ENCODE measurements at regions not wholly inside any gene's neighbourhood (a gene's known extent, or its start where the extent isn't known, plus 50 kb on each side); places are given as distances from the start of the nearest gene placed in this dataset.

DNA sequence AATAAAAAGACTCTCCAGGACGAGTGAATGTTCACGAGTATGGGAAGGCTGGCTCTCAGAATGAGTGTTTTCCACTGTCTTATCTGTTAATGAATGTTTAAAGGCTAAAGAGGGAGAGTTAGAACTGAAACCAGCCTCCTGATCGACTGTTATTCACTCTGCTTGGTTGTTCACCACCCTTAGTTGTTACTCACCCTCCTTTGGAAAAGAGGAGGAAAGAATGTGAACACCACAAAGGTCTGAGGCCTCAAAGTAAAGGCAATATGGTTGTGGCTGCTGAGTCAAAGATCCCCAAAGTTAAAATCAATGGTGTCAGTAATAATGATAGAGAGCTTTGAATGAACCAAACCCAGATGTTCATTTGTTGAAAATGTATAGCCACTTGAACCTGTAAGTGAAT is 1793.2 kb upstream of the PCDH20 start:
- TF ChIP-seq ZNF274 (IDR thresholded peaks at IDR 0.05; ENCODE audit: low read depth, low read length): no peak
- no peak overlapping the region for H3K4me3 ChIP-seq (ENCODE audit: low read length)

DNA sequence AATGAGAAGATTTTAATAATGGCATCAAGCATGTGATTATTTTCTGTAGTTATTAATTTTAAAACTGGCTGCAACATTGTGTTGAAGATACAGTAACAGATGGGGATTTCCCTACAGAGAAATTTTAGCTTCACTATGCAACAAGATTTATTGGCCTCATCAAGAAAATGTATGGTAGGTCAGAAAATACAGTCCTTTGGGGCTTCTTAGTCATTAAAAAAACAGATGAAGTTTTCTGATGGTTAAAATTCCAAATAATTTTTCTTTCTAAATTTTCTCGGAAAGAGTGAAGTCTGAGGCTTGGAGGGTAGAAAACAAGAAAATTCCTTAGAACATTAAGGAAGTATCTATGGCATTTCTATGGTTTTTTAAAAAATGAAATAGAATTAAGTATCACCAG is 1790.8 kb upstream of the PCDH20 start:
- TF ChIP-seq ZNF274 (IDR thresholded peaks at IDR 0.05; ENCODE audit: low read depth, low read length): no peak
- no peak overlapping the region for H3K4me3 ChIP-seq (ENCODE audit: low read length)

GRCh38 chr13:63201493-63201892 is 1785.8 kb upstream of the PCDH20 start:
- no peak for TF ChIP-seq ZNF274 (IDR thresholded peaks at IDR 0.05; ENCODE audit: low read depth, low read length)
- no peak overlapping the region for H3K4me3 ChIP-seq (ENCODE audit: low read length)

- no peak for TF ChIP-seq ZNF274 (IDR thresholded peaks at IDR 0.05; ENCODE audit: low read depth, low read length)
- no peak overlapping the region for H3K4me3 ChIP-seq (ENCODE audit: low read length)
Observed at GRCh38 chr13:63199508-63199907, 1783.9 kb upstream of the PCDH20 start.

DNA sequence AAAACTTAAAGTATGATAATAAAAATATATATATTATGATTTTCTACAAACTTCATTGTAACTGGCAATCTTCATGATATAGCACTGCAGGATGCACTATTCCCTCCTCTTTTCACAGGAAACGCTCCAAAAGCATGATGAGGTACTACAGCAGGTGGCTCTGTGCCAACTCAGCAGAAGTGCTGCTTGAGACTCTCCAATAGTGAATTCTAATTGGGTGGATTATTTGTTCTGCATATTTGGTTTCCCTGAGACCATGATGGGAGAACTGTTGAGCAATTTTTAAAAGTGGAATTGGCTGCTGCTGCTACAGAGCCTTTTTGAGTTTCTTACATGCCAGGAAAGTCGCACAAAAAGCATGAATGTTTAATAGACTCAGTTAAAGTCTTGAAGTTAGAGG is 1782.4 kb upstream of the PCDH20 start:
- no peak overlapping the region for H3K4me3 ChIP-seq (ENCODE audit: low read length)
- no peak for TF ChIP-seq ZNF274 (IDR thresholded peaks at IDR 0.05; ENCODE audit: low read depth, low read length)

- no peak overlapping the region for H3K4me3 ChIP-seq (ENCODE audit: low read length)
- no peak for TF ChIP-seq ZNF274 (IDR thresholded peaks at IDR 0.05; ENCODE audit: low read depth, low read length)
Observed at GRCh38 chr13:63195726-63196125, 1780.1 kb upstream of the PCDH20 start.

GRCh38 chr13:63190742-63191141 is 1775.1 kb upstream of the PCDH20 start:
- no peak for TF ChIP-seq ZNF274 (IDR thresholded peaks at IDR 0.05; ENCODE audit: low read depth, low read length)
- H3K4me3 ChIP-seq (ENCODE audit: low read length): no peak overlapping the region

DNA sequence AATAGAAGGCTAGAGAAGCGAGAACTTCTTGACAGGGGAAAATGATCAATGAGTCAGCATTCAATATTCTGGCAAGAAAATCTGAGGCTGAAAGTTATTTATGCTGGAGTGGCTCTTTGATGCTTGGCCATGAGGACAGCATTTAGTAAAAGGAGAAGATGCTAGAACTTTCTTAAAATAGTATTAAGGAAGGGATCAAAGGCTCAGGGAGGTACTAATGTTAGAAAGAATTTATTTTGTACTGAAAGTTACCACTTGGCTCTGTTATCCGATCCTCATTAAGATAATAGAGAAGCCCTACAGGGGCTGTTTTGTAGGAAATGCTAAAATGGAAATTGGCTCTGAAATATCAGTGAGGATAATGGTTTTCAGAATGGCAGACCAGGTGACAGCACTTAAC is 1774.6 kb upstream of the PCDH20 start:
- no peak for TF ChIP-seq ZNF274 (IDR thresholded peaks at IDR 0.05; ENCODE audit: low read depth, low read length)
- no peak overlapping the region for H3K4me3 ChIP-seq (ENCODE audit: low read length)

GRCh38 chr13:63189712-63190111 is 1774.1 kb upstream of the PCDH20 start:
- H3K4me3 ChIP-seq (ENCODE audit: low read length): no peak overlapping the region
- TF ChIP-seq ZNF274 (IDR thresholded peaks at IDR 0.05; ENCODE audit: low read depth, low read length): no peak

GRCh38 chr13:63184693-63185092 is 1769.0 kb upstream of the PCDH20 start:
- H3K4me3 ChIP-seq (ENCODE audit: low read length): no peak overlapping the region
- no peak for TF ChIP-seq ZNF274 (IDR thresholded peaks at IDR 0.05; ENCODE audit: low read depth, low read length)

- no peak for TF ChIP-seq ZNF274 (IDR thresholded peaks at IDR 0.05; ENCODE audit: low read depth, low read length)
- no peak overlapping the region for H3K4me3 ChIP-seq (ENCODE audit: low read length)
Observed at GRCh38 chr13:63175536-63175935, 1759.9 kb upstream of the PCDH20 start.

DNA sequence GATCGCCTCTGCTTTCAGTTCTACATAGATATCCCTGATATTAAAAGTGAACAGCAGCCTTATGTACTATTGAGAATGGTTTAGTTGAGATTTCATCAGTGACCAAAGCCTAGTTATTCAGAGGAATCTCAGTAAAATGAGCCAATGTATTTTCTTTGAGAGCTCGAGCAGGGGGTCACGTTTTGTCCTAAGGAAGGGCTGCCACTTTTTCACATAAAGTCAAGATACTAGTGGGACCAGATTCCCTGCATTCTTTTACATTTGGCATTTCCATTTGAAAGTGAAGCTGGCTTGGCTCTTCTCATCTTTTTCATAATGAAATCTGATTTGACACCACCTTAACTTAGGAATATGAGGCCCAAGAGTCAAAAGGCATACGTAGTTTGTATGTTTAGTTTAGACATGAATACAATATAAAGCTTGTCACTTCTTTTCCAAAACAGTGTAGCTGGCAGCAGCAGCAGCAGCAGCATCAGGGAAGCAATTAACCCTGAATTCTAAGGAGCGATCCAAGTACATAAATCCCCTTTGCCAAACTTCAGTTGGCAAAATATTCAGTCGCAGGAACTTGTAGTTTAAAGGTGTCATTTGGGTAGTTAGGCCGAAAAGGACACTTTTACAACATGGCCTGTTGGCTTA is 1752.2 kb upstream of the PCDH20 start:
- no peak overlapping the region for H3K4me3 ChIP-seq (ENCODE audit: low read length)
- TF ChIP-seq ZNF274 (IDR thresholded peaks at IDR 0.05; ENCODE audit: low read depth, low read length): no peak

DNA sequence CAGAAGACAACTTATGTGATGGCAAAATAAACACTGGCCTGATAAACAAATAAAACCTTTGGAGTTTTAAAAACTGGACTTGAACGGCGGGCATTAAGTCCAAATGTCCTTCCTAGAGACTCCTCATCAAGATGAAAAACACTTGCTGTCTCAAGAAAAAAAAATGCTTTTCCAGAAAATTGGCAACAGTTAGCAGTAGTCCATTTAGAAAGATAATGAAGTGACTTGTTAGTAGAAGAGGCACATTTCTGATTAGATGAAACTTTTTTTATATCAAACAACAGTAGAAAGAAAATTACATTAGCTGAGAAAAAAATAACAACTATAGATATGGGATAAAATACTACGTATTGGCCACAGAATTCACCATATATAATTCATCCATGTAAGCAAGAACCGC is 1750.7 kb upstream of the PCDH20 start:
- TF ChIP-seq ZNF274 (IDR thresholded peaks at IDR 0.05; ENCODE audit: low read depth, low read length): no peak

DNA sequence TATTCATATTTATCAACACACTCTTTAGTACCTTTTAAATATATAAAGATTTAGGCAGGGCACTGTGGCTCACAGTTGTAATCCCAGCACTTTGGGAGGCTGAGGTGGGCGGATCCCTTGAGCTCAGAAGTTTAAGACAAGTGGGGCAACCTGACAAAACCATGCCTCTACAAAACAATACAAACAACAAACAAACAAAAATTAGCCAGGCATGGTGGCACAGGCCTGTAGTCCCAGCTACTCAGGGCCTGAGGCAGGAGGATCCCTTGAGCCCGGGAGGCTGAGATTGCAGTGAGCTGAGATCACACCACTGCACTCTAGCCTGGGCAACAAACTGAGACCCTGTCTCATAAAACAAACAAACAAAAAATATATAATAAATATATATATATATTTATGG is 1748.3 kb upstream of the PCDH20 start:
- TF ChIP-seq ZNF274 (IDR thresholded peaks at IDR 0.05; ENCODE audit: low read depth, low read length): no peak
- no peak overlapping the region for H3K4me3 ChIP-seq (ENCODE audit: low read length)

More for the DNA sequence above, 1750.7 kb upstream of the PCDH20 start:
- H3K4me3 ChIP-seq (ENCODE audit: low read length): no peak overlapping the region

DNA sequence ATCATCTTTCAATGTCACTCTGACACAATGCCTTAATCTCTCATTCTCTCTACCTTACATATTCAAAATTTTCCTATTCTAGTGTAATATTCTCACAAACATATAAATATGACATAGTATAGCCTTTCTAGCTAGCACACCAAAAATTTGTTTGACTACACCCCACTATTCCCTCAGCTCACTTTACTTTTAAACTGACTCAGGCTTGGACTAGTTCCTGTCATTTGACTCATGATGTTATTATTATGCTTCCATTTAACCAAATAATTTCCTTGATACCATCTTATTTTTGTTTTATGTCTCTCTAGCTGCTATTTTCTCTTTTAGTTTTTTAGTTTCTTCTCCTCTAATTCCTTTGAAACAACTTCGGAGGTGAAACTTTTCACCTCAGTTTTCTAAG is 1745.6 kb upstream of the PCDH20 start:
- no peak overlapping the region for H3K4me3 ChIP-seq (ENCODE audit: low read length)
- TF ChIP-seq ZNF274 (IDR thresholded peaks at IDR 0.05; ENCODE audit: low read depth, low read length): no peak

GRCh38 chr13:63156816-63157215 is 1741.2 kb upstream of the PCDH20 start:
- no peak overlapping the region for H3K4me3 ChIP-seq (ENCODE audit: low read length)
- no peak for TF ChIP-seq ZNF274 (IDR thresholded peaks at IDR 0.05; ENCODE audit: low read depth, low read length)
